ENCODE measurements at regions not wholly inside any gene's neighbourhood (a gene's known extent, or its start where the extent isn't known, plus 50 kb on each side); places are given as distances from the start of the nearest gene placed in this dataset.

DNA sequence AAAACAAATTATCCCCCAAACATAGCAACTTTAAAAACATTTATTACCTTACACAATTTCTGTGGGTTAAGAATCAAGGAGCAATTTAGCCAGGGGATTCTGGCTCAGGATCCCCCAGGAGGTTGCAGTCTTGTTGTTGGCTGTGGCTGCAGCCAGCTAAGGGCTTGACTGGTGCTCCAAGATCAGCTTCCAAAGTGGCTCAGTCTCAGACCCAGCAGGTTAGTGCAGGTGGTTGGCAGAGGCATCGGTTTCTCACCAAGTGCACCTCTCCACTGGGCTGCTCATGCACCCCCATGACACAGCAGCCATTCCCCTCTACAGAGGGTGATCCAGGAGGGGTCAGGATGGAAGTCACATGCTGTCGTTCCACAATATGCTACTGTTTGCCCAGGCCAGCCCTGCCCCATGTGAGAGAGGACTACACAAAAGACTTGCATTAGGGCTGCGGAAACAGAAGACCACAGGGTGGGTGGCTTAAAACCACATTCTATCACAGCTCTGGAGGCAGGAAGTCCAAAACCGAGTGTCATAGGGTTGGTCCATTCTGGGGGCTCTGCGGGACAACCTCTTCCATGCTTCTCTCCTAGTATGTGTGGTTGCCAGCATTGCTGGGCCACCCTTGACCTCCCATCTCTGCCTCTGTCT lies 125.8 kb downstream of the C6orf118 start:
- TF ChIP-seq, protein P1, sequence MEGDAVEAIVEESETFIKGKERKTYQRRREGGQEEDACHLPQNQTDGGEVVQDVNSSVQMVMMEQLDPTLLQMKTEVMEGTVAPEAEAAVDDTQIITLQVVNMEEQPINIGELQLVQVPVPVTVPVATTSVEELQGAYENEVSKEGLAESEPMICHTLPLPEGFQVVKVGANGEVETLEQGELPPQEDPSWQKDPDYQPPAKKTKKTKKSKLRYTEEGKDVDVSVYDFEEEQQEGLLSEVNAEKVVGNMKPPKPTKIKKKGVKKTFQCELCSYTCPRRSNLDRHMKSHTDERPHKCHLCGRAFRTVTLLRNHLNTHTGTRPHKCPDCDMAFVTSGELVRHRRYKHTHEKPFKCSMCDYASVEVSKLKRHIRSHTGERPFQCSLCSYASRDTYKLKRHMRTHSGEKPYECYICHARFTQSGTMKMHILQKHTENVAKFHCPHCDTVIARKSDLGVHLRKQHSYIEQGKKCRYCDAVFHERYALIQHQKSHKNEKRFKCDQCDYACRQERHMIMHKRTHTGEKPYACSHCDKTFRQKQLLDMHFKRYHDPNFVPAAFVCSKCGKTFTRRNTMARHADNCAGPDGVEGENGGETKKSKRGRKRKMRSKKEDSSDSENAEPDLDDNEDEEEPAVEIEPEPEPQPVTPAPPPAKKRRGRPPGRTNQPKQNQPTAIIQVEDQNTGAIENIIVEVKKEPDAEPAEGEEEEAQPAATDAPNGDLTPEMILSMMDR (IDR thresholded peaks at IDR 0.05), result no peak
- TF ChIP-seq POLR2A (IDR thresholded peaks at IDR 0.05), result no peak
- no peak for TF ChIP-seq EP300 (IDR thresholded peaks at IDR 0.05)

Measured in tibial nerve (tissue), 4 donors.